ENCODE measurements at regions not wholly inside any gene's neighbourhood (a gene's known extent, or its start where the extent isn't known, plus 50 kb on each side); places are given as distances from the start of the nearest gene placed in this dataset.

DNA sequence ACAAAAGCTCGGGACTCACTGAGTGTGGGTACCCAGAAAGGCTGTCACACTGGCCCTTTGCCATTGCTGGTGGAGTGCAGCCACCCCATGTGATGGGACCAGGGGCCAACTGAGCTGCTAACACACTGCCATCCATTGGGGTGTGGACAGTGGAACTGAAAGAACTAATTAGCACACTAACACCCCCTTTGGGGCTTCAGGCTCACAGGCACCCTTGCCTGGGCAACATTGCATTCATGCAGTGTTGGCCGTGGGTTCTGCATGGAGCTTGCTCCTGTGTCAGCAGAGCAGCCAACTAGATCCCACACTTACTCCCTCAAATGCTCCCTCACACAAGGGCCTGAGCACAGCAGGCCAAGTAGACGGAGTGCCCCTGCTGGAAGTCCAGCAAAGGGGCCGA is 476.0 kb upstream of the ASIC2 start:
- H3K36me3 ChIP-seq (ENCODE audit: low read depth), result no peaks in the 10 kb centered on the region
- no peak overlapping the region for H3K4me3 ChIP-seq
- H3K9me3 ChIP-seq, result no peaks in the 10 kb centered on the region
- TF ChIP-seq, protein P1, sequence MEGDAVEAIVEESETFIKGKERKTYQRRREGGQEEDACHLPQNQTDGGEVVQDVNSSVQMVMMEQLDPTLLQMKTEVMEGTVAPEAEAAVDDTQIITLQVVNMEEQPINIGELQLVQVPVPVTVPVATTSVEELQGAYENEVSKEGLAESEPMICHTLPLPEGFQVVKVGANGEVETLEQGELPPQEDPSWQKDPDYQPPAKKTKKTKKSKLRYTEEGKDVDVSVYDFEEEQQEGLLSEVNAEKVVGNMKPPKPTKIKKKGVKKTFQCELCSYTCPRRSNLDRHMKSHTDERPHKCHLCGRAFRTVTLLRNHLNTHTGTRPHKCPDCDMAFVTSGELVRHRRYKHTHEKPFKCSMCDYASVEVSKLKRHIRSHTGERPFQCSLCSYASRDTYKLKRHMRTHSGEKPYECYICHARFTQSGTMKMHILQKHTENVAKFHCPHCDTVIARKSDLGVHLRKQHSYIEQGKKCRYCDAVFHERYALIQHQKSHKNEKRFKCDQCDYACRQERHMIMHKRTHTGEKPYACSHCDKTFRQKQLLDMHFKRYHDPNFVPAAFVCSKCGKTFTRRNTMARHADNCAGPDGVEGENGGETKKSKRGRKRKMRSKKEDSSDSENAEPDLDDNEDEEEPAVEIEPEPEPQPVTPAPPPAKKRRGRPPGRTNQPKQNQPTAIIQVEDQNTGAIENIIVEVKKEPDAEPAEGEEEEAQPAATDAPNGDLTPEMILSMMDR (IDR thresholded peaks at IDR 0.05), result no peak
- DNase-seq (no peak), ATAC-seq (no peak)
- no peaks in the 10 kb centered on the region for H3K4me1 ChIP-seq (ENCODE audit: low read depth)
- intact Hi-C loops (cut with DNase I, micrococcal nuclease), result no loop called here

DNA sequence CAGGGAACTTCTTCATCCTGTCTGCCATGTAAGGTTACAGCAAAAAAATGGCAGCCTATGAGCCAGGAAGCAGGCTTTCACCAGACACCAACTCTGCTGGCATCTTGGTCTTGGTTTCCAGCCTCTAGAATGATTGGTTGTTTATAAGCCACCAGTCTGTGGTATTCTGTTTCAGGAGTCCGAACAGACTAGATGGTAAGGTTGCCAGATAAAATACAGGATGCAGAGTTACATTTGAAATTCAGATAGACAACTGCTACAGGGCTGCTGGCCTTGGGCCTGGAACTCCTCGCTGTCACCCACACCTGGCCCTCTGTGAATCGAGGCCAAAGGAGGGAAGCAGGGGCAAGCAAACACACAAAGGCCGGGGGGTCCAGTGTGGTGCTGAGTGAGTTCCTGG is 478.8 kb upstream of the CCL2 start:
- Histone ChIP-seq H3K4me1 (ENCODE audit: low read depth) (no peaks in the 10 kb centered on the region), H3K9me3 (no peaks in the 10 kb centered on the region), H3K4me3 (no peak overlapping the region), H3K36me3 (ENCODE audit: low read depth) (no peaks in the 10 kb centered on the region)
- DNase-seq (no peak), ATAC-seq (no peak)
- TF ChIP-seq, protein P1 (IDR thresholded peaks at IDR 0.05), result no peak
- intact Hi-C loops (cut with DNase I, micrococcal nuclease), result loop anchor here in 1 of 2 donors (10.0 kb wide), 1 partner anchor 368 kb away; no protein-coding TSS in a partner anchor

DNA sequence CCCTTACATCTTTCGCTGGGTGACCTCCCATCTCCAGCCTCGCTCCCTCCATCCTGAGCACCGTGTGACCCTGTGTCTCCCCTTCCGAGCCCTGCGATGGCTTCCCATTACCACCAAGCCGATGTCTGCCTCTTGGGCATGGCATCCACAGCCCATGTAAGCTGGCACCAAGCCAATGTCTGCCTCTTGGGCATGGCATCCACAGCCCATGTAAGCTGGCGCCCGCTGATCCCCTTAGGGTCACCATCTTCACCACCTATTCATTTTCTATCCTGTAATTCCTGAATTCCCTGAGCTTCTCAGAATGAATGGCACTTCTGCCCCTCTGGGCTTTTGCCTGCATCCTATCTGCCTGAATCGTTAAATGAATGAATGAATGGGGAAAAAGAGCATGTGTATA is 478.2 kb upstream of the CCL2 start:
- TF ChIP-seq, protein P1 (IDR thresholded peaks at IDR 0.05), result no peak
- no peak overlapping the region for H3K4me3 ChIP-seq
- H3K9me3 ChIP-seq, result no peaks in the 10 kb centered on the region
- no peaks in the 10 kb centered on the region for H3K36me3 ChIP-seq (ENCODE audit: low read depth)
- no peaks in the 10 kb centered on the region for H3K4me1 ChIP-seq (ENCODE audit: low read depth)
- intact Hi-C loops (cut with DNase I, micrococcal nuclease), result loop anchor here in 1 of 2 donors (10.0 kb wide), 1 partner anchor 368 kb away; no protein-coding TSS in a partner anchor
- no peak for ATAC-seq
- no peak for DNase-seq

DNA sequence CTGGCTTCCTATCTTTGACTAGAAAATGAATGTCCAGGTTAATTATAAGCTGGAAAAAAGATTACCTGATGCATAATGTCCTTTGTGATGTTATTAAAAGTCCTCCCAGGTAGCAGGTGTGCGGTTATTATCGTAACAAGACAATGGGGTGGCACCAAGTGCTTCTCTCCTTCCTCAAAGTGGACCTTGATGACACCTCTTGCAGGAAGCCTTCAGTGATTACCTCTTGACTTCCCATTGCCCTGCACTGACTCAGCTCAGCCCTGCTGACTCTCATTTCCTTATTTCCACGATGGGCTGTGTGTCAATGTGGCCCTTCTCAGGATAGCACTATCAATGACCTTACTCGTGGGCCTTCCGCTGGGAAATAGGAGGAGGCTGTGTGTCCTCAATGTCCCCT is 477.4 kb upstream of the CCL2 start:
- no peak for ATAC-seq

DNA sequence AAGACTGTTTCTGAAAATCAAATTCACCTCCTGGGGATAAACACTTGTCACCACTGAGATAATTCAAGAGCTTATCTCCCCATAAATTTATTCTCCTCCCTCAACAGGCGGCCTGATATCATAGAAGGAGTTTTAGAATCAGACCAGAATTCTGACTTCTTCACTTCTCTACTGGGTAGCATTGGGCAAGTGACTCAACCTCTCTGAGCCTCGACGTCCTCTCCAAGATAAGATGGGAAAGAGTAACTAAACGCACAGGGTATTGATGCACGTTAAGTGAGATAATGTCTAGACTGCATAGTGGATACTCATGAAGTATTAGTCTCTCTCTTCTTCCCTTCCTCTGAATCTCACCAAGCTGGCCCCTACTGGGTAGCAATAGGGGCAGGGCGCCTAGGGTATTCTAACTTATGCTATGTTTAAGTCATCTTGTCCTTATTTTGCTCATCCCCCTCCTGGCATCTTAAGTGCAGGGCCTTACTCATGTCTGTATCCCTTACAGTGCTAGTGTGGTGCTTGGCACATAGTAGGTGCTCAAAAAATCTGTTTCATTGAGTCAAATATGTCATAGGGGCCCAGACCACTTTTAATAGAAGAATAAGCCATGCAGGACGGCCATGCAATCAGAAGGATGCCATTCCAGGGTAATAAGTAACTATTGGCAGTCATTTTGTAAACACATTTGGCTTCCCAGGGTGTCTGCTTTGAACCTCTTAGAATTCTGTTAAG is 476.4 kb upstream of the CCL2 start:
- Histone ChIP-seq H3K4me3 (no peak overlapping the region), H3K4me1 (ENCODE audit: low read depth) (no peaks in the 10 kb centered on the region), H3K9me3 (no peaks in the 10 kb centered on the region), H3K36me3 (ENCODE audit: low read depth) (no peaks in the 10 kb centered on the region)
- TF ChIP-seq, protein P1 (IDR thresholded peaks at IDR 0.05), result no peak
- DNase-seq (no peak), ATAC-seq (no peak)
- intact Hi-C loops (cut with DNase I, micrococcal nuclease), result loop anchor here in 1 of 2 donors (10.0 kb wide), 1 partner anchor 366 kb away; no protein-coding TSS in a partner anchor

More for the DNA sequence above, 477.4 kb upstream of the CCL2 start:
- no peak for DNase-seq
- Histone ChIP-seq H3K9me3 (no peaks in the 10 kb centered on the region), H3K4me1 (ENCODE audit: low read depth) (no peaks in the 10 kb centered on the region), H3K4me3 (no peak overlapping the region), H3K36me3 (ENCODE audit: low read depth) (no peaks in the 10 kb centered on the region)
- TF ChIP-seq, protein P1 (IDR thresholded peaks at IDR 0.05), result no peak
- intact Hi-C loops (cut with DNase I, micrococcal nuclease), result loop anchor here in 1 of 2 donors (10.0 kb wide), 1 partner anchor 367 kb away; no protein-coding TSS in a partner anchor
